Stimulated activated effector memory CD8-positive, alpha-beta T cell treated with anti-CD3 and anti-CD28 coated beads, Interleukin-12 subunit alpha, Interleukin-12 subunit beta, amount 100 ng/mL, for 72 hours (primary cell): ENCODE measurements at regions not wholly inside any gene's neighbourhood (a gene's known extent, or its start where the extent isn't known, plus 50 kb on each side); places are given as distances from the start of the nearest gene placed in this dataset.

ENCODE experiments used
- ATAC-seq: fragments of 150-1000 bp; cut with Tn5 transposase; 2 replicates; pipeline ENCODE4 v1.10.0; 2021
- DNase-seq, 2 donors: peaks; one replicate each; pipeline ENCODE4 v3.0.0; 2021 to 2022; ENCODE audit warnings: low spot score in 2 of 2
- H3K27ac Mint-ChIP-seq: one replicate; pipeline ENCODE4 v1.8.0; 2022; ENCODE audit warnings: mild to moderate bottlenecking, mixed read lengths
- H3K36me3 Mint-ChIP-seq: one replicate; pipeline ENCODE4 v1.8.0; 2022; ENCODE audit warnings: mild to moderate bottlenecking, mixed read lengths
- H3K4me1 Mint-ChIP-seq: one replicate; pipeline ENCODE4 v1.8.0; 2022; ENCODE audit warnings: mixed read lengths
- H3K4me3 Mint-ChIP-seq: one replicate; pipeline ENCODE4 v1.8.0; 2022; ENCODE audit warnings: mild to moderate bottlenecking, mixed read lengths
- H3K9me3 Mint-ChIP-seq: one replicate; pipeline ENCODE4 v1.8.0; 2022; ENCODE audit warnings: mixed read lengths

GRCh38 chr20:62540504-62540903 lies 64.7 kb upstream of the GATA5 start:
- ATAC-seq (no peak), DNase-seq (no peak)
- Mint-ChIP-seq H3K27ac (no peak overlapping the region), H3K9me3 (no peaks in the 10 kb centered on the region), H3K4me1 (no peaks in the 10 kb centered on the region), H3K36me3 (no peaks in the 10 kb centered on the region), H3K4me3 (no peak overlapping the region)

GRCh38 chr20:62542862-62543261 lies 67.1 kb upstream of the GATA5 start:
- Mint-ChIP-seq H3K9me3 (no peaks in the 10 kb centered on the region), H3K4me1 (no peaks in the 10 kb centered on the region), H3K4me3 (no peak overlapping the region), H3K27ac (no peak overlapping the region), H3K36me3 (no peaks in the 10 kb centered on the region)
- DNase-seq (no peak), ATAC-seq (no peak)

- H3K4me3 Mint-ChIP-seq: no peak overlapping the region
- ATAC-seq (no peak), DNase-seq (no peak)
- no peak overlapping the region for H3K27ac Mint-ChIP-seq
- no peaks in the 10 kb centered on the region for H3K4me1 Mint-ChIP-seq
- no peaks in the 10 kb centered on the region for H3K36me3 Mint-ChIP-seq
- H3K9me3 Mint-ChIP-seq: no peaks in the 10 kb centered on the region
Observed at GRCh38 chr20:62543470-62544302, 67.9 kb upstream of the GATA5 start.

- Mint-ChIP-seq H3K9me3 (no peaks in the 10 kb centered on the region), H3K27ac (no peak overlapping the region), H3K4me3 (no peak overlapping the region), H3K4me1 (no peaks in the 10 kb centered on the region), H3K36me3 (no peaks in the 10 kb centered on the region)
- no peak for DNase-seq
- no peak for ATAC-seq
Observed at GRCh38 chr20:62544505-62545055, 68.8 kb upstream of the GATA5 start.

GRCh38 chr20:62545271-62545670 lies 69.5 kb upstream of the GATA5 start:
- peaks cover under 1% of the 10 kb centered on the region for H3K4me1 Mint-ChIP-seq
- H3K27ac Mint-ChIP-seq: no peak overlapping the region
- no peak for DNase-seq
- ATAC-seq: no peak
- H3K4me3 Mint-ChIP-seq: no peak overlapping the region
- no peaks in the 10 kb centered on the region for H3K9me3 Mint-ChIP-seq
- H3K36me3 Mint-ChIP-seq: no peaks in the 10 kb centered on the region

GRCh38 chr20:62545901-62546525 lies 70.2 kb upstream of the GATA5 start:
- Mint-ChIP-seq H3K27ac (no peak overlapping the region), H3K9me3 (no peaks in the 10 kb centered on the region), H3K4me1 (peaks cover 7% of the 10 kb centered on the region), H3K4me3 (no peak overlapping the region), H3K36me3 (no peaks in the 10 kb centered on the region)
- ATAC-seq (no peak), DNase-seq (no peak)

- no peak for ATAC-seq
- Mint-ChIP-seq H3K4me1 (peaks cover 7% of the 10 kb centered on the region), H3K9me3 (no peaks in the 10 kb centered on the region), H3K27ac (no peak overlapping the region), H3K36me3 (no peaks in the 10 kb centered on the region), H3K4me3 (no peak overlapping the region)
- no peak for DNase-seq
Observed at GRCh38 chr20:62546606-62547005, 70.8 kb upstream of the GATA5 start.

GRCh38 chr20:62547364-62547763 lies 71.6 kb upstream of the GATA5 start:
- H3K9me3 Mint-ChIP-seq: no peaks in the 10 kb centered on the region
- no peak overlapping the region for H3K27ac Mint-ChIP-seq
- no peak overlapping the region for H3K4me3 Mint-ChIP-seq
- ATAC-seq (no peak), DNase-seq (no peak)
- peaks cover 7% of the 10 kb centered on the region for H3K4me1 Mint-ChIP-seq
- H3K36me3 Mint-ChIP-seq: no peaks in the 10 kb centered on the region

GRCh38 chr20:62548471-62548870 lies 72.7 kb upstream of the GATA5 start:
- no peaks in the 10 kb centered on the region for H3K9me3 Mint-ChIP-seq
- no peak overlapping the region for H3K4me3 Mint-ChIP-seq
- DNase-seq: no peak
- no peak overlapping the region for H3K27ac Mint-ChIP-seq
- no peak for ATAC-seq
- H3K36me3 Mint-ChIP-seq: no peaks in the 10 kb centered on the region
- peaks cover 7% of the 10 kb centered on the region for H3K4me1 Mint-ChIP-seq

- DNase-seq: no peak
- no peak overlapping the region for H3K4me3 Mint-ChIP-seq
- no peaks in the 10 kb centered on the region for H3K36me3 Mint-ChIP-seq
- peaks cover 7% of the 10 kb centered on the region for H3K4me1 Mint-ChIP-seq
- H3K27ac Mint-ChIP-seq: no peak overlapping the region
- ATAC-seq: no peak
- H3K9me3 Mint-ChIP-seq: no peaks in the 10 kb centered on the region
Observed at GRCh38 chr20:62549029-62549428, 73.2 kb upstream of the GATA5 start.

- Mint-ChIP-seq H3K36me3 (no peaks in the 10 kb centered on the region), H3K9me3 (no peaks in the 10 kb centered on the region), H3K27ac (no peak overlapping the region), H3K4me3 (no peak overlapping the region), H3K4me1 (peaks cover 7% of the 10 kb centered on the region)
- DNase-seq (no peak), ATAC-seq (no peak)
Observed at GRCh38 chr20:62549499-62550086, 73.8 kb upstream of the GATA5 start.

GRCh38 chr20:62550087-62550632 lies 74.4 kb upstream of the GATA5 start:
- ATAC-seq (no peak), DNase-seq (no peak)
- H3K4me3 Mint-ChIP-seq: peak overlapping the region; percentile 70
- no peaks in the 10 kb centered on the region for H3K9me3 Mint-ChIP-seq
- H3K27ac Mint-ChIP-seq: no peak overlapping the region
- peaks cover 7% of the 10 kb centered on the region for H3K4me1 Mint-ChIP-seq
- no peaks in the 10 kb centered on the region for H3K36me3 Mint-ChIP-seq

GRCh38 chr20:62551407-62552323 lies 75.9 kb upstream of the GATA5 start:
- Mint-ChIP-seq H3K36me3 (no peaks in the 10 kb centered on the region), H3K4me3 (peak overlapping the region; percentile 70), H3K9me3 (no peaks in the 10 kb centered on the region), H3K4me1 (peaks cover 7% of the 10 kb centered on the region), H3K27ac (no peak overlapping the region)
- no peak for DNase-seq
- no peak for ATAC-seq

GRCh38 chr20:62552613-62553012 lies 76.8 kb upstream of the GATA5 start:
- ATAC-seq: no peak
- Mint-ChIP-seq H3K27ac (no peak overlapping the region), H3K9me3 (no peaks in the 10 kb centered on the region), H3K4me3 (no peak overlapping the region), H3K4me1 (peaks cover 7% of the 10 kb centered on the region), H3K36me3 (no peaks in the 10 kb centered on the region)
- no peak for DNase-seq
